Renal cortex interstitium (tissue), 11 donors: ENCODE measurements at regions not wholly inside any gene's neighbourhood (a gene's known extent, or its start where the extent isn't known, plus 50 kb on each side); places are given as distances from the start of the nearest gene placed in this dataset.
"Not testable (repeated sequence)": the region's sequence is repeated elsewhere in the genome, so short reads cannot be mapped to it uniquely, and the experiment has no call there.

Experiments
- DNase-seq, 11 donors: peaks; one replicate each; pipeline ENCODE4 v3.0.0-alpha.2; 2013; ENCODE audit warnings: low read depth in 9 of 11, low spot score in 4 of 11; ENCODE audit errors: extremely low read depth in 1 of 11

GRCh38 chr3:195669310-195669709, 51.5 kb upstream of the MUC20 start:
- not testable (repeated sequence) for DNase-seq

- DNase-seq, result not testable (repeated sequence)
Measured at GRCh38 chr3:195668131-195668766, 52.5 kb upstream of the MUC20 start.

- DNase-seq, result not testable (repeated sequence)
Measured at GRCh38 chr3:195665311-195665710, 55.5 kb upstream of the MUC20 start.

- DNase-seq, result not testable (repeated sequence)
Measured at GRCh38 chr3:195664131-195664530, 56.6 kb upstream of the MUC20 start.

GRCh38 chr3:195659136-195659533, 61.6 kb upstream of the MUC20 start:
- not testable (repeated sequence) for DNase-seq

- not testable (repeated sequence) for DNase-seq
Measured at GRCh38 chr3:195658381-195659135, 62.2 kb upstream of the MUC20 start.

GRCh38 chr3:195657475-195658372, 63.1 kb upstream of the MUC20 start:
- DNase-seq, result peak in 10 of 11 donors; percentile 31 to 86 (median 70)

GRCh38 chr3:195656091-195656490, 64.7 kb upstream of the MUC20 start:
- not testable (repeated sequence) for DNase-seq

GRCh38 chr3:195654746-195655145, 66.0 kb upstream of the MUC20 start:
- DNase-seq, result not testable (repeated sequence)

- not testable (repeated sequence) for DNase-seq
Measured at GRCh38 chr3:195654138-195654537, 66.6 kb upstream of the MUC20 start.

GRCh38 chr3:195653641-195654040, 67.1 kb upstream of the MUC20 start:
- DNase-seq, result peak in 2 of 11 donors; percentile 2 to 5

- DNase-seq, result not testable (repeated sequence)
Measured at GRCh38 chr3:195647912-195648702, 64.4 kb upstream of the APOD start.

GRCh38 chr3:195645872-195646271, 62.1 kb upstream of the APOD start:
- not testable (repeated sequence) for DNase-seq

- not testable (repeated sequence) for DNase-seq
Measured at GRCh38 chr3:195643245-195643644, 59.5 kb upstream of the APOD start.

GRCh38 chr3:195642311-195642710, 58.6 kb upstream of the APOD start:
- not testable (repeated sequence) for DNase-seq

- DNase-seq, result not testable (repeated sequence)
Measured at GRCh38 chr3:195638456-195638855, 54.7 kb upstream of the APOD start.

- DNase-seq, result not testable (repeated sequence)
Measured at GRCh38 chr3:195637473-195638233, 53.9 kb upstream of the APOD start.

GRCh38 chr3:195637011-195637410, 53.3 kb upstream of the APOD start:
- DNase-seq, result not testable (repeated sequence)
